ENCODE measurements at regions not wholly inside any gene's neighbourhood (a gene's known extent, or its start where the extent isn't known, plus 50 kb on each side); places are given as distances from the start of the nearest gene placed in this dataset.

DNA sequence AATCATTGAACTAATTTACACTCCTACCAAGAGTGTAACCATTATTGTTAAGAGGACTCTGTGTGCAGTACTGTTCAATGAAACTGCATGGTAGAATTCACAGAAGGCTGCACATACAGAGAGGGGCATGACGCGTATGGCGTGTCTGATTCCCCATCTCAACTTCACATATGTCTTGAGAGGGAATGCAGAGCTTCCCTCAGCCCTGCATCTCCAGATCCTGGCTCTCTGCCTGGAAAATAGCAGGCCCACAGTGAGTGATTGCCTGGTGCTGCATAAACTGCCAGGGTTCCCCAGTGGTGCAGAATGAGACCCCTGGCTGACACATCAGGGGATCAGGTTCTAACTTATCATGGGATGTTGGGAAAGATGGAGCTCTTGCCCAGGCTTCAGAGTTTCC, 260.2 kb upstream of the ISX start:
- intact Hi-C loops (cut with micrococcal nuclease; ENCODE audit: unreplicated experiment) (no loop called here), in situ Hi-C loops (cut with HindIII; ENCODE audit: extremely low pct_ligation_motif_present, low pct_unique_long_range_greater_than_20kb) (loop anchor here (10.0 to 25.0 kb wide), 2 partner anchors 59 to 93 kb away; no protein-coding TSS in a partner anchor)
- Histone ChIP-seq H3K27ac (ENCODE audit: extremely low read length, insufficient read depth, low read length) (no peak overlapping the region), H3K4me3 (replicated peaks in 1 of 3; ENCODE audit: insufficient read depth in 1 of 3, low read depth in 2 of 3, low read length in 3 of 3) (no peak overlapping the region), H3K36me3 (replicated peaks in 1 of 2; ENCODE audit: control insufficient read depth in 1 of 2, insufficient read depth in 2 of 2, low read length in 2 of 2) (no peaks in the 10 kb centered on the region), H3K9ac (ENCODE audit: insufficient read depth, low read depth, low read length) (no peak overlapping the region), H3K27me3 (ENCODE audit: control insufficient read depth in 1 of 2, insufficient read depth in 2 of 2, low read length in 2 of 2) (peaks cover 1 to 12% of the 10 kb centered on the region in 2 experiments; a peak in 2 of 5 replicates), H3K4me1 (ENCODE audit: insufficient read depth, low read length) (no peaks in the 10 kb centered on the region), H3K4me2 (ENCODE audit: low read depth, low read length) (no peak overlapping the region), H3K9me3 (ENCODE audit: low read length) (no peaks in the 10 kb centered on the region), H4K20me1 (ENCODE audit: insufficient read depth, low read length) (no peaks in the 10 kb centered on the region), H2AFZ (ENCODE audit: low read length) (no peak overlapping the region), H3K79me2 (ENCODE audit: insufficient read depth, low read length) (no peaks in the 10 kb centered on the region)
- ChIA-PET CTCF (ENCODE audit: low intra/inter-chr PET ratio, low total read pairs) (no interaction called here), POLR2A (no interaction called here)
- ATAC-seq (no peak), FAIRE-seq (no peak), DNase-seq (ENCODE audit: low spot score) (no peak)
- WGBS (ENCODE audit: low lambda C conversion rate) = 57% methylated on average over 3 of the region's 3 CpGs
- TF ChIP-seq, protein P1, sequence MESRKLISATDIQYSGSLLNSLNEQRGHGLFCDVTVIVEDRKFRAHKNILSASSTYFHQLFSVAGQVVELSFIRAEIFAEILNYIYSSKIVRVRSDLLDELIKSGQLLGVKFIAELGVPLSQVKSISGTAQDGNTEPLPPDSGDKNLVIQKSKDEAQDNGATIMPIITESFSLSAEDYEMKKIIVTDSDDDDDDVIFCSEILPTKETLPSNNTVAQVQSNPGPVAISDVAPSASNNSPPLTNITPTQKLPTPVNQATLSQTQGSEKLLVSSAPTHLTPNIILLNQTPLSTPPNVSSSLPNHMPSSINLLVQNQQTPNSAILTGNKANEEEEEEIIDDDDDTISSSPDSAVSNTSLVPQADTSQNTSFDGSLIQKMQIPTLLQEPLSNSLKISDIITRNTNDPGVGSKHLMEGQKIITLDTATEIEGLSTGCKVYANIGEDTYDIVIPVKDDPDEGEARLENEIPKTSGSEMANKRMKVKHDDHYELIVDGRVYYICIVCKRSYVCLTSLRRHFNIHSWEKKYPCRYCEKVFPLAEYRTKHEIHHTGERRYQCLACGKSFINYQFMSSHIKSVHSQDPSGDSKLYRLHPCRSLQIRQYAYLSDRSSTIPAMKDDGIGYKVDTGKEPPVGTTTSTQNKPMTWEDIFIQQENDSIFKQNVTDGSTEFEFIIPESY (CRISPR knock-in tag; IDR thresholded peaks at IDR 0.05) = no peak
- BruUV-seq (replicated peaks) = no TSS peak

DNA sequence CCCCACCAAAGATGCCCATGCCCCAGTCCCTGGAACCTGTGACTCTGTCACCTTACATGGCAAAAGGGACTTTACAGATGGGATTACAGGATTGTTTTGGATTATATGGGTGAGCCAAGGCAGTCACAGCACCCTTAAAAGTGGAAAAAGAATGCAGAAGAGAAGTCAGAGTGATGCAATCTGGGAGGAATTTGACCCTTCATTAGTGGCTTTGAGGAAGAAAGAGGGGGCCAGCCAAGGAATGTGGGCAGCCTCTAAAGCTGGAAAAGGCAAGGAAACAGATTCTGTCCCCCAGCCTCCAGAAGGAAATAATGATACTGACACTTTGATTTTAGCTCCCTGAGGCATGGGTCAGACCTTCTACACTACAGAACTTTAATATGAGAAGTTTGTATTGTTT, 257.3 kb upstream of the ISX start:
- in situ Hi-C loops (cut with HindIII; ENCODE audit: extremely low pct_ligation_motif_present, low pct_unique_long_range_greater_than_20kb) = loop anchor here (10.0 to 25.0 kb wide), 2 partner anchors 56 to 96 kb away; no protein-coding TSS in a partner anchor
- no peak for DNase-seq (ENCODE audit: low spot score)
- CTCF ChIA-PET (ENCODE audit: low intra/inter-chr PET ratio, low total read pairs) = no interaction called here
- Histone ChIP-seq H3K9me3 (ENCODE audit: low read length) (no peaks in the 10 kb centered on the region), H3K4me3 (replicated peaks in 1 of 3; ENCODE audit: insufficient read depth in 1 of 3, low read depth in 2 of 3, low read length in 3 of 3) (no peak overlapping the region), H4K20me1 (ENCODE audit: insufficient read depth, low read length) (no peaks in the 10 kb centered on the region), H3K27ac (ENCODE audit: extremely low read length, insufficient read depth, low read length) (no peak overlapping the region), H3K4me2 (ENCODE audit: low read depth, low read length) (no peak overlapping the region), H3K79me2 (ENCODE audit: insufficient read depth, low read length) (no peaks in the 10 kb centered on the region), H3K4me1 (ENCODE audit: insufficient read depth, low read length) (no peaks in the 10 kb centered on the region), H3K27me3 (ENCODE audit: control insufficient read depth in 1 of 2, insufficient read depth in 2 of 2, low read length in 2 of 2) (no peaks in the 10 kb centered on the region), H3K9ac (ENCODE audit: insufficient read depth, low read depth, low read length) (no peak overlapping the region), H3K36me3 (replicated peaks in 1 of 2; ENCODE audit: control insufficient read depth in 1 of 2, insufficient read depth in 2 of 2, low read length in 2 of 2) (no peaks in the 10 kb centered on the region), H2AFZ (ENCODE audit: low read length) (no peak overlapping the region)
- intact Hi-C loops (cut with micrococcal nuclease; ENCODE audit: unreplicated experiment) = no loop called here
- no peak for FAIRE-seq
- no peak for ATAC-seq
- BruUV-seq (replicated peaks) = no TSS peak
- no peak for TF ChIP-seq FOXA3 (CRISPR knock-in tag; IDR thresholded peaks at IDR 0.05)
- TF ChIP-seq, protein P2, sequence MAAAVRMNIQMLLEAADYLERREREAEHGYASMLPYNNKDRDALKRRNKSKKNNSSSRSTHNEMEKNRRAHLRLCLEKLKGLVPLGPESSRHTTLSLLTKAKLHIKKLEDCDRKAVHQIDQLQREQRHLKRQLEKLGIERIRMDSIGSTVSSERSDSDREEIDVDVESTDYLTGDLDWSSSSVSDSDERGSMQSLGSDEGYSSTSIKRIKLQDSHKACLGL (CRISPR knock-in tag; IDR thresholded peaks at IDR 0.05) = no peak
- POLR2A ChIA-PET = no interaction called here

Measured in HepG2 (cell line).